Osteocyte (in vitro differentiated cells): ENCODE measurements at regions not wholly inside any gene's neighbourhood (a gene's known extent, or its start where the extent isn't known, plus 50 kb on each side); places are given as distances from the start of the nearest gene placed in this dataset.

Experiments
- DNase-seq: peaks from one replicate; pipeline ENCODE4 v3.0.0; 2021; ENCODE audit warnings: mixed read lengths; ENCODE audit not compliant: unreplicated experiment; ENCODE audit errors: extremely low spot score
- H3K27ac Mint-ChIP-seq: one replicate; pipeline ENCODE4 v1.8.0; 2021; ENCODE audit warnings: mild to moderate bottlenecking, mixed read lengths; ENCODE audit not compliant: unreplicated experiment
- H3K27me3 Mint-ChIP-seq: one replicate; pipeline ENCODE4 v1.8.0; 2021; ENCODE audit warnings: mixed read lengths; ENCODE audit not compliant: unreplicated experiment
- H3K36me3 Mint-ChIP-seq: one replicate; pipeline ENCODE4 v1.8.0; 2021; ENCODE audit warnings: mixed read lengths; ENCODE audit not compliant: unreplicated experiment
- H3K4me1 Mint-ChIP-seq: one replicate; pipeline ENCODE4 v1.8.0; 2021; ENCODE audit warnings: mixed read lengths; ENCODE audit not compliant: unreplicated experiment
- H3K4me3 Mint-ChIP-seq: one replicate; pipeline ENCODE4 v1.8.0; 2021; ENCODE audit warnings: mild to moderate bottlenecking, moderate library complexity, mixed read lengths; ENCODE audit not compliant: unreplicated experiment
- H3K9me3 Mint-ChIP-seq: one replicate; pipeline ENCODE4 v1.8.0; 2021; ENCODE audit warnings: mixed read lengths; ENCODE audit not compliant: unreplicated experiment
- CTCF ChIP-seq: fragments of 200-600 bp; sonication (generic); IDR thresholded peaks from 2 replicates; pipeline ENCODE4 v1.5.0; 2021; ENCODE audit warnings: antibody characterized with exemption, mild to moderate bottlenecking, moderate library complexity

- no peaks in the 10 kb centered on the region for H3K27me3 Mint-ChIP-seq
- H3K4me3 Mint-ChIP-seq = no peak overlapping the region
- H3K9me3 Mint-ChIP-seq = peaks cover 4% of the 10 kb centered on the region
- peaks cover 17% of the 10 kb centered on the region for H3K4me1 Mint-ChIP-seq
- DNase-seq = no peak
- H3K27ac Mint-ChIP-seq = no peak overlapping the region
- no peak for TF ChIP-seq CTCF
- H3K36me3 Mint-ChIP-seq = no peaks in the 10 kb centered on the region
These were observed 77.1 kb upstream of the LSM6 start for GRCh38 chr4:146098397-146098796.

GRCh38 chr4:146096371-146096770, 79.1 kb upstream of the LSM6 start:
- DNase-seq = no peak
- Mint-ChIP-seq H3K9me3 (peaks cover 4% of the 10 kb centered on the region), H3K27me3 (no peaks in the 10 kb centered on the region), H3K36me3 (no peaks in the 10 kb centered on the region), H3K4me3 (no peak overlapping the region), H3K27ac (no peak overlapping the region), H3K4me1 (peaks cover 17% of the 10 kb centered on the region)
- TF ChIP-seq CTCF = no peak

GRCh38 chr4:146095860-146096259, 79.7 kb upstream of the LSM6 start:
- H3K27me3 Mint-ChIP-seq = no peaks in the 10 kb centered on the region
- no peak for TF ChIP-seq CTCF

GRCh38 chr4:146095091-146095690, 80.3 kb upstream of the LSM6 start:
- Mint-ChIP-seq H3K4me1 (peaks cover 17% of the 10 kb centered on the region), H3K9me3 (peaks cover 4% of the 10 kb centered on the region), H3K36me3 (no peaks in the 10 kb centered on the region), H3K27me3 (no peaks in the 10 kb centered on the region), H3K4me3 (no peak overlapping the region), H3K27ac (no peak overlapping the region)
- TF ChIP-seq CTCF = peak; percentile 62
- DNase-seq = no peak

More at GRCh38 chr4:146095860-146096259, 79.7 kb upstream of the LSM6 start:
- H3K4me3 Mint-ChIP-seq = no peak overlapping the region
- H3K36me3 Mint-ChIP-seq = no peaks in the 10 kb centered on the region
- peaks cover 4% of the 10 kb centered on the region for H3K9me3 Mint-ChIP-seq
- H3K4me1 Mint-ChIP-seq = peaks cover 17% of the 10 kb centered on the region
- no peak overlapping the region for H3K27ac Mint-ChIP-seq
- DNase-seq = no peak

GRCh38 chr4:146088690-146089089, 86.8 kb upstream of the LSM6 start:
- H3K4me3 Mint-ChIP-seq = no peak overlapping the region
- no peak for TF ChIP-seq CTCF
- H3K9me3 Mint-ChIP-seq = no peaks in the 10 kb centered on the region
- H3K36me3 Mint-ChIP-seq = no peaks in the 10 kb centered on the region
- H3K4me1 Mint-ChIP-seq = no peaks in the 10 kb centered on the region
- peaks cover 4% of the 10 kb centered on the region for H3K27me3 Mint-ChIP-seq
- no peak overlapping the region for H3K27ac Mint-ChIP-seq
- DNase-seq = no peak
